ENCODE measurements at regions not wholly inside any gene's neighbourhood (a gene's known extent, or its start where the extent isn't known, plus 50 kb on each side); places are given as distances from the start of the nearest gene placed in this dataset.

DNA sequence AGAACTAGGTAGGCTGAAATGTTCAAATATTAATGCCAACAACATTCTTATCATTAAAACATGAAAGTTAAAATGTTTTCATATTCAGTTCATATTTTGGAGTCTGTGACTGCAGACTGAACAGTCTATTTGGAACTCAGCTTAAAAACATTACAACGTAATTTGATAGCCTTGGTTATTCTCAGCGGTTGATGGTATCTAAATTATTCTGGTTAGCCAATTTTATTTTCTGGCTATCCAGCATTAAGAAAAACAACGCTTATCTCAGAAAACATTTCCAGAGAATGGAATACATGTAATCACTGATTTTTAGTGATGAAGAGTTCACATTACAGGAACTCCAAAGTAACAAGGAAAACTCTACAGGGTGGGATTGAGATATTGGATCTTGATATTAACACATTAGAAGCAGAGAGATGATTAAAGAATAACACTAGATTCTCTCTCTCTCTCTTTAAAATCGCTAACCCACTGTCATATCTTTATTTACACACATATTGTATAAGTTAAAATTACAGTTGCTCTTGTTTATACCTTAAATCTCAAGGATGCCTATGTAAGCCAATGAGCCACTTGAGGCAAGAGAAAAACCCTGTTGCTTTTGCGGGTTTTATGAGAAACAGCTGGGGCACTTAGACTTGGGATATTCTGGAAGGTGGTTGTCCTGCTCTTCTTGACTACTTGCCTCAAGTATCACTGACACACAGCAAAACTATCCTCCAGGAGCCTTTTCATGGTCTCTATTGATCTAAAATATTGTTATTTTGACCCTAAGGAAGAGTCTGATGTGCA is 84.9 kb downstream of the ICOS start:
- intact Hi-C loops (cut with DNase I), result loop anchor here (5.0 to 10.0 kb wide), 4 partner anchors 243 to 1663 kb away; partner anchors contain the start of gene NRP2
- Histone ChIP-seq H3K9me3 (no peaks in the 10 kb centered on the region), H3K27ac (no peak overlapping the region), H3K4me1 (replicated peaks) (no peaks in the 10 kb centered on the region), H3K4me3 (no peak overlapping the region), H3K36me3 (no peaks in the 10 kb centered on the region), H3K27me3 (replicated peaks; ENCODE audit: insufficient read depth) (no peaks in the 10 kb centered on the region)
- WGBS, result 39% methylated on average over 5 of the region's 5 CpGs
- TF ChIP-seq POLR2A (IDR thresholded peaks at IDR 0.05) (no peak), POLR2AphosphoS5 (IDR thresholded peaks at IDR 0.05) (no peak)
- TF ChIP-seq, protein P1, sequence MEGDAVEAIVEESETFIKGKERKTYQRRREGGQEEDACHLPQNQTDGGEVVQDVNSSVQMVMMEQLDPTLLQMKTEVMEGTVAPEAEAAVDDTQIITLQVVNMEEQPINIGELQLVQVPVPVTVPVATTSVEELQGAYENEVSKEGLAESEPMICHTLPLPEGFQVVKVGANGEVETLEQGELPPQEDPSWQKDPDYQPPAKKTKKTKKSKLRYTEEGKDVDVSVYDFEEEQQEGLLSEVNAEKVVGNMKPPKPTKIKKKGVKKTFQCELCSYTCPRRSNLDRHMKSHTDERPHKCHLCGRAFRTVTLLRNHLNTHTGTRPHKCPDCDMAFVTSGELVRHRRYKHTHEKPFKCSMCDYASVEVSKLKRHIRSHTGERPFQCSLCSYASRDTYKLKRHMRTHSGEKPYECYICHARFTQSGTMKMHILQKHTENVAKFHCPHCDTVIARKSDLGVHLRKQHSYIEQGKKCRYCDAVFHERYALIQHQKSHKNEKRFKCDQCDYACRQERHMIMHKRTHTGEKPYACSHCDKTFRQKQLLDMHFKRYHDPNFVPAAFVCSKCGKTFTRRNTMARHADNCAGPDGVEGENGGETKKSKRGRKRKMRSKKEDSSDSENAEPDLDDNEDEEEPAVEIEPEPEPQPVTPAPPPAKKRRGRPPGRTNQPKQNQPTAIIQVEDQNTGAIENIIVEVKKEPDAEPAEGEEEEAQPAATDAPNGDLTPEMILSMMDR (IDR thresholded peaks at IDR 0.05), result no peak
- DNase-seq (ENCODE audit: low spot score), result no peak

DNA sequence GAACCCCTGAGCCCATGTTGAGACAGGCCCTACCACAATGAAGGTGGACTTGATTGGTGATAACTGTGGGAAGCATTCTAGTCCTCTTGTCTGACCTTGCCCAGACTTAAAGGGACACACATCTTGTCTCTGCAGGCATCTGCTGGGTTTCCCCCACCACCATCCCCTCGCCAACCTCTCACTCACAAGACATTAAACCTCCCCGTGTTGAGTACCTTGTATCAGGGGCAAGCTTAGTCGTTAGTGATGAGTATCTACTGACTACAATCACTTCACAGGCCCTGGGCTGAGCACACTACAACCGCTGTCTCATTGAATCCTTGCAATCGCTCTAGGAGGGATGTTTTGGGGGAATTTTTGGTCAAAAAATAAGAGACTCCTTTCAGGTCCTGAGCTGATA is 86.0 kb downstream of the ICOS start:
- no peak overlapping the region for H3K27ac ChIP-seq
- WGBS, result 79% methylated on average over 5 of the region's 5 CpGs
- no peaks in the 10 kb centered on the region for H3K36me3 ChIP-seq
- H3K27me3 ChIP-seq (replicated peaks; ENCODE audit: insufficient read depth), result no peaks in the 10 kb centered on the region
- no peaks in the 10 kb centered on the region for H3K9me3 ChIP-seq
- no peaks in the 10 kb centered on the region for H3K4me1 ChIP-seq (replicated peaks)
- intact Hi-C loops (cut with DNase I), result loop anchor here (5.0 to 10.0 kb wide), 4 partner anchors 242 to 1662 kb away; partner anchors contain the start of gene NRP2
- TF ChIP-seq POLR2AphosphoS5 (IDR thresholded peaks at IDR 0.05), result no peak
- no peak for TF ChIP-seq POLR2A (IDR thresholded peaks at IDR 0.05)
- TF ChIP-seq, protein P1 (IDR thresholded peaks at IDR 0.05), result no peak
- H3K4me3 ChIP-seq, result no peak overlapping the region
- no peak for DNase-seq (ENCODE audit: low spot score)

GRCh38 chr2:204023088-204023487 is 86.5 kb downstream of the ICOS start:
- intact Hi-C loops (cut with DNase I), result loop anchor here (5.0 to 10.0 kb wide), 4 partner anchors 242 to 1662 kb away; partner anchors contain the start of gene NRP2
- no peaks in the 10 kb centered on the region for H3K27me3 ChIP-seq (replicated peaks; ENCODE audit: insufficient read depth)
- DNase-seq (ENCODE audit: low spot score), result no peak
- H3K4me1 ChIP-seq (replicated peaks), result no peaks in the 10 kb centered on the region
- H3K4me3 ChIP-seq, result no peak overlapping the region
- no peaks in the 10 kb centered on the region for H3K9me3 ChIP-seq
- TF ChIP-seq POLR2AphosphoS5 (IDR thresholded peaks at IDR 0.05) (no peak), POLR2A (IDR thresholded peaks at IDR 0.05) (no peak)
- TF ChIP-seq, protein P1 (IDR thresholded peaks at IDR 0.05), result no peak
- WGBS, result 54% methylated on average over 1 of the region's 1 CpG
- H3K36me3 ChIP-seq, result no peaks in the 10 kb centered on the region
- H3K27ac ChIP-seq, result no peak overlapping the region

GRCh38 chr2:204024503-204024902 is 87.9 kb downstream of the ICOS start:
- no peaks in the 10 kb centered on the region for H3K36me3 ChIP-seq
- intact Hi-C loops (cut with DNase I), result loop anchor here (5.0 to 10.0 kb wide), 4 partner anchors 240 to 1660 kb away; partner anchors contain the start of gene NRP2
- no peaks in the 10 kb centered on the region for H3K4me1 ChIP-seq (replicated peaks)
- 7% methylated on average over 1 of the region's 1 CpG for WGBS
- H3K4me3 ChIP-seq, result no peak overlapping the region
- H3K27ac ChIP-seq, result no peak overlapping the region
- TF ChIP-seq, protein P1 (IDR thresholded peaks at IDR 0.05), result peak in 3 of 4 experiments; percentile 40 to 72 (median 61)
- TF ChIP-seq POLR2A (IDR thresholded peaks at IDR 0.05) (no peak), POLR2AphosphoS5 (IDR thresholded peaks at IDR 0.05) (no peak)
- DNase-seq (ENCODE audit: low spot score), result peak; percentile 37
- H3K9me3 ChIP-seq, result no peaks in the 10 kb centered on the region
- no peaks in the 10 kb centered on the region for H3K27me3 ChIP-seq (replicated peaks; ENCODE audit: insufficient read depth)

All from prostate gland (tissue), 2 donors.